OCI-LY1 (cell line): ENCODE measurements at regions not wholly inside any gene's neighbourhood (a gene's known extent, or its start where the extent isn't known, plus 50 kb on each side); places are given as distances from the start of the nearest gene placed in this dataset.

Experiments used
- H2AFZ ChIP-seq: fragments of 200-600 bp; sonication (generic), shearing (Covaris generic); 2 replicates; pipeline ENCODE4 v1.6.0; 2014; ENCODE audit warnings: antibody characterized with exemption, mild to moderate bottlenecking, low read length
- H3F3A ChIP-seq: fragments of 200-600 bp; sonication (generic), shearing (Covaris generic); 2 replicates; pipeline ENCODE4 v1.6.0; 2014; ENCODE audit warnings: mild to moderate bottlenecking, antibody characterized with exemption, low read length, moderate library complexity; ENCODE audit not compliant: insufficient read depth
- H3K27ac ChIP-seq: fragments of 200-600 bp; sonication (generic); 2 replicates; pipeline ENCODE4 v1.5.1; 2014; ENCODE audit warnings: low read length, mixed run types, mild to moderate bottlenecking, low read depth; ENCODE audit not compliant: poor library complexity, severe bottlenecking
- H3K27me3 ChIP-seq: fragments of 200-600 bp; sonication (generic); 2 replicates; pipeline ENCODE4 v1.6.0; 2014; ENCODE audit warnings: antibody characterized with exemption, mild to moderate bottlenecking, low read length, moderate library complexity; ENCODE audit not compliant: insufficient read depth
- H3K36me3 ChIP-seq: fragments of 200-600 bp; sonication (generic); 2 replicates; pipeline ENCODE4 v1.6.1; 2014; ENCODE audit warnings: mild to moderate bottlenecking, antibody characterized with exemption, low read length, moderate library complexity, mixed read lengths; ENCODE audit not compliant: insufficient read depth
- H3K4me1 ChIP-seq: fragments of 200-600 bp; sonication (generic); 2 replicates; pipeline ENCODE4 v1.5.1; 2014; ENCODE audit warnings: mild to moderate bottlenecking, low read length, moderate library complexity; ENCODE audit not compliant: insufficient read depth, severe bottlenecking
- H3K4me2 ChIP-seq: fragments of 200-600 bp; sonication (generic), shearing (Covaris generic); 2 replicates; pipeline ENCODE4 v1.6.1; 2014; ENCODE audit warnings: low read length
- H3K4me3 ChIP-seq: fragments of 200-600 bp; sonication (generic); 2 replicates; pipeline ENCODE4 v1.5.1; 2014; ENCODE audit warnings: low read length, low read depth, mild to moderate bottlenecking, mixed read lengths; ENCODE audit not compliant: poor library complexity, severe bottlenecking
- H3K79me2 ChIP-seq: fragments of 200-600 bp; shearing (Covaris generic); 2 replicates; pipeline ENCODE4 v1.6.1; 2016; ENCODE audit warnings: mixed run types, low read length, mixed read lengths; ENCODE audit not compliant: insufficient read depth
- H3K9ac ChIP-seq: fragments of 200-600 bp; sonication (generic), shearing (Covaris generic); 2 replicates; pipeline ENCODE4 v1.6.1; 2014; ENCODE audit warnings: mild to moderate bottlenecking, low read length, mixed read lengths
- H3K9me2 ChIP-seq: fragments of 200-600 bp; sonication (generic), shearing (Covaris generic); 2 replicates; pipeline ENCODE4 v1.6.1; 2014; ENCODE audit warnings: low read depth, mild to moderate bottlenecking, low read length, mixed read lengths
- H3K9me3 ChIP-seq: fragments of 200-600 bp; shearing (Covaris generic); 2 replicates; pipeline ENCODE4 v1.6.1; 2014; ENCODE audit warnings: low read length, mixed read lengths
- H4K20me1 ChIP-seq: fragments of 200-600 bp; sonication (generic), shearing (Covaris generic); 2 replicates; pipeline ENCODE4 v1.6.0; 2016; ENCODE audit warnings: mild to moderate bottlenecking, low read length; ENCODE audit not compliant: insufficient read depth
- CTCF ChIP-seq: fragments of 200-600 bp; sonication (generic), shearing (Covaris generic); IDR thresholded peaks from 2 replicates; pipeline ENCODE4 v1.5.1; 2017; ENCODE audit warnings: mild to moderate bottlenecking, antibody characterized with exemption, low read length, moderate library complexity, mixed read lengths
- EZH2 ChIP-seq: fragments of 200-600 bp; sonication (generic), shearing (Covaris generic); IDR thresholded peaks from 2 replicates; pipeline ENCODE4 v1.8.0; 2017; ENCODE audit warnings: borderline replicate concordance, mixed run types, mild to moderate bottlenecking, antibody characterized with exemption, low read length, moderate library complexity, mixed read lengths

- Histone ChIP-seq H3K9me2 (no peaks in the 10 kb centered on the region), H2AFZ (no peak overlapping the region), H3K9ac (no peak overlapping the region), H3F3A (no peaks in the 10 kb centered on the region), H3K27me3 (no peaks in the 10 kb centered on the region), H4K20me1 (no peaks in the 10 kb centered on the region), H3K4me1 (no peaks in the 10 kb centered on the region), H3K79me2 (no peaks in the 10 kb centered on the region), H3K4me2 (no peak overlapping the region), H3K36me3 (no peaks in the 10 kb centered on the region), H3K9me3 (no peaks in the 10 kb centered on the region), H3K27ac (no peak overlapping the region), H3K4me3 (no peak overlapping the region)
- TF ChIP-seq CTCF (no peak), EZH2 (no peak)
Observed at GRCh38 chr21:28489162-28489561, 503.5 kb downstream of the LTN1 start.

GRCh38 chr21:28487455-28488070 lies 505.1 kb downstream of the LTN1 start:
- no peak overlapping the region for H3K9ac ChIP-seq
- H2AFZ ChIP-seq: no peak overlapping the region
- H3K4me2 ChIP-seq: no peak overlapping the region

GRCh38 chr21:28485301-28486022 lies 507.2 kb downstream of the LTN1 start:
- Histone ChIP-seq H3K9me3 (no peaks in the 10 kb centered on the region), H3K4me3 (no peak overlapping the region), H3K9ac (no peak overlapping the region), H3K4me1 (no peaks in the 10 kb centered on the region), H3F3A (no peaks in the 10 kb centered on the region), H4K20me1 (no peaks in the 10 kb centered on the region), H2AFZ (no peak overlapping the region), H3K27ac (no peak overlapping the region), H3K36me3 (no peaks in the 10 kb centered on the region), H3K4me2 (no peak overlapping the region), H3K9me2 (no peaks in the 10 kb centered on the region), H3K27me3 (no peaks in the 10 kb centered on the region), H3K79me2 (no peaks in the 10 kb centered on the region)
- TF ChIP-seq EZH2 (no peak), CTCF (no peak)

More at GRCh38 chr21:28487455-28488070, 505.1 kb downstream of the LTN1 start:
- Histone ChIP-seq H3F3A (no peaks in the 10 kb centered on the region), H3K79me2 (no peaks in the 10 kb centered on the region), H4K20me1 (no peaks in the 10 kb centered on the region), H3K4me1 (no peaks in the 10 kb centered on the region), H3K9me2 (no peaks in the 10 kb centered on the region), H3K4me3 (no peak overlapping the region), H3K27me3 (no peaks in the 10 kb centered on the region), H3K36me3 (no peaks in the 10 kb centered on the region), H3K9me3 (no peaks in the 10 kb centered on the region), H3K27ac (no peak overlapping the region)
- TF ChIP-seq CTCF (no peak), EZH2 (no peak)
